GM13976 (cell line): ENCODE measurements at regions not wholly inside any gene's neighbourhood (a gene's known extent, or its start where the extent isn't known, plus 50 kb on each side); places are given as distances from the start of the nearest gene placed in this dataset.

ENCODE experiments used
- DNase-seq: peaks from one replicate; pipeline ENCODE4 v3.0.0; 2012; ENCODE audit warnings: low spot score
- CTCF ChIP-seq: IDR thresholded peaks from 2 replicates; pipeline ENCODE4 v1.5.1; 2012; ENCODE audit warnings: borderline replicate concordance, mild to moderate bottlenecking; ENCODE audit not compliant: insufficient read depth; ENCODE audit errors: extremely low read depth, missing control alignments, control extremely low read depth
- in situ Hi-C: fragments of 300-500 bp; cut with MboI; formaldehyde crosslinking; loops from one replicate; pipeline ENCODE4 v1.12.0; 2022; ENCODE audit warnings: low sequenced_read_pairs, mixed read lengths, inconsistent platforms; ENCODE audit not compliant: unreplicated experiment

GRCh38 chr21:35314857-35315582, 265.9 kb upstream of the RUNX1 start:
- in situ Hi-C loops: no loop called here
- no peak for TF ChIP-seq CTCF
- DNase-seq: no peak

- DNase-seq: no peak
- in situ Hi-C loops: no loop called here
- no peak for TF ChIP-seq CTCF
Measured at GRCh38 chr21:35311985-35312384, 262.9 kb upstream of the RUNX1 start.

DNA sequence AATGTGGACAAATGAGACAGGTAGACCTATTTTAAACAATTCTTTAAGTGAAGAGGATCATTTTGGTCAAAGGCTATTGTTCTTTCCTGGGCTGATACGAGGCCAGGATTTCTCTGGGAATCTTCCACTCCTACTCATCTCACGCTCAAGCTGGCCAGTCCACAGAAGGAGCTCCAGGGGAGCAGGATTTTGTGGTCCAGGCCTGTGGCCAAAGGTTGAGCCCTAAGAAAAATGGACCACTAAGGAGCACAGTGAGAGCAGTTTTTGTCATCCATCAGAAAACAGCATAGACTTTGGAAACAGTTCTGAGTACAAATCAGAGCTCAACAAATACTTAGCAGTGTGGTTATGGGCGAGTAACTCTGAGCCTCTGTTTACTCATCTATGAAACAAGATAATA, 260.2 kb upstream of the RUNX1 start:
- no peak for DNase-seq
- in situ Hi-C loops: no loop called here
- no peak for TF ChIP-seq CTCF

DNA sequence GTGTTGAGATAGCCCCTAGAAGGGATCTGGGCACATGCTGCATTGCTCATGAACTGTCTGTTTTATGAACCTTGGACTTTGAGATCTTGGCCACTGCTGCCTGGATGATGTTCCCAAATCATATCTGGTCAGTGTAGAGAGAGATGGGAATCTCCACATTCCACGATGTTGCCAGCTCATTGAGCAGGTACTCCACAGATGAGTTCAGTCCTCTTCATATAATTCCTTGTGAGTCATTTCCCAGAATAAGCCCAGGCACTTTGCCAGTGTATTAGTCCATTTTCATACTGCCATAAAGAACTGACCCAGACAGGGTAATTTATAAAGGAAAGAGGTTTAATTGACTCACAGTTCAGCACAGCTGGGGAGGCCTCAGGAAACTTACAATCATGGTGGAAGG, 254.0 kb upstream of the RUNX1 start:
- in situ Hi-C loops: no loop called here
- no peak for DNase-seq

GRCh38 chr21:35298757-35299156, 249.7 kb upstream of the RUNX1 start:
- TF ChIP-seq CTCF: no peak
- in situ Hi-C loops: no loop called here
- no peak for DNase-seq

More for the DNA sequence above, 254.0 kb upstream of the RUNX1 start:
- TF ChIP-seq CTCF: no peak

- in situ Hi-C loops: no loop called here
- TF ChIP-seq CTCF: no peak
Measured at GRCh38 chr21:35297665-35298064, 248.6 kb upstream of the RUNX1 start.

More at GRCh38 chr21:35297665-35298064, 248.6 kb upstream of the RUNX1 start:
- DNase-seq: no peak
